PC-3 (cell line): ENCODE measurements at regions not wholly inside any gene's neighbourhood (a gene's known extent, or its start where the extent isn't known, plus 50 kb on each side); places are given as distances from the start of the nearest gene placed in this dataset.

Experiments used
- ATAC-seq: fragments of 200-7000 bp; cut with Tn5 transposase; 2 replicates; pipeline ENCODE4 v1.9.1; 2020; ENCODE audit warnings: mild to moderate bottlenecking, moderate library complexity
- BruUV-seq: library from RNA; stranded (reverse); fragments of 400-500 nt; replicated peaks from 2 replicates; lab custom pipeline; 2021; lab: Mats Ljungman, UMichigan
- CTCF ChIA-PET: fragments of 300-600 bp; sonication (Branson Sonifier 250); formaldehyde crosslinking; loops from one replicate; lab custom pipeline; 2022; ENCODE audit warnings: antibody characterized with exemption; lab: Charles Lee
- POLR2A ChIA-PET: fragments of 300-600 bp; sonication (Branson Sonifier 250); formaldehyde crosslinking; loops from one replicate; lab custom pipeline; 2022; ENCODE audit warnings: antibody characterized with exemption; ENCODE audit not compliant: unreplicated experiment; lab: Charles Lee
- DNase-seq: peaks from one replicate; pipeline ENCODE4 v3.0.0-alpha.2; 2015
- H2AFZ ChIP-seq: fragments of 300-600 bp; sonication (generic); 2 replicates; pipeline ENCODE4 v1.6.0; 2016; ENCODE audit warnings: antibody characterized with exemption, low read length
- H3F3A ChIP-seq: fragments of 300-600 bp; sonication (generic); one replicate; pipeline ENCODE4 v1.6.0; 2017; ENCODE audit warnings: antibody characterized with exemption, low read length, control low read depth, mild to moderate bottlenecking; ENCODE audit not compliant: unreplicated experiment
- H3K27ac ChIP-seq: fragments of 300-600 bp; sonication (generic); 2 replicates; pipeline ENCODE4 v1.5.1; 2016; ENCODE audit warnings: mild to moderate bottlenecking, low read length
- H3K27me3 ChIP-seq: fragments of 300-600 bp; sonication (generic); 2 replicates; pipeline ENCODE4 v1.6.1; 2016; ENCODE audit warnings: low read length, mixed read lengths
- H3K36me3 ChIP-seq: fragments of 300-600 bp; sonication (generic); 2 replicates; pipeline ENCODE4 v1.6.1; 2016; ENCODE audit warnings: low read depth, mixed run types, low read length, mixed read lengths
- H3K4me1 ChIP-seq: fragments of 300-600 bp; sonication (generic); 2 replicates; pipeline ENCODE4 v1.5.1; 2016; ENCODE audit warnings: low read length; ENCODE audit not compliant: insufficient read depth
- H3K4me2 ChIP-seq: fragments of 300-600 bp; sonication (generic); 2 replicates; pipeline ENCODE4 v1.6.0; 2016; ENCODE audit warnings: low read length
- H3K4me3 ChIP-seq: fragments of 300-600 bp; sonication (generic); 2 replicates; pipeline ENCODE4 v1.5.1; 2016; ENCODE audit warnings: mild to moderate bottlenecking, low read length, mixed read lengths
- H3K79me2 ChIP-seq: fragments of 300-600 bp; sonication (generic); 2 replicates; pipeline ENCODE4 v1.6.1; 2017; ENCODE audit warnings: low read length, mixed read lengths
- H3K9ac ChIP-seq: fragments of 300-600 bp; sonication (generic); 2 replicates; pipeline ENCODE4 v1.6.0; 2016; ENCODE audit warnings: mild to moderate bottlenecking, low read length
- H3K9me2 ChIP-seq: fragments of 300-600 bp; sonication (generic); replicated peaks from 2 replicates; pipeline ENCODE4 v1.6.1; 2016; ENCODE audit warnings: mixed run types, low read length, mixed read lengths
- H3K9me3 ChIP-seq: fragments of 300-600 bp; sonication (generic); 2 replicates; pipeline ENCODE4 v1.6.1; 2016; ENCODE audit warnings: low read length, mixed read lengths
- H4K20me1 ChIP-seq: fragments of 300-600 bp; sonication (generic); 2 replicates; pipeline ENCODE4 v1.6.1; 2016; ENCODE audit warnings: low read length, mixed read lengths
- EZH2 ChIP-seq: fragments of 300-600 bp; sonication (generic); IDR thresholded peaks from one replicate; pipeline ENCODE4 v1.6.1; 2017; ENCODE audit warnings: antibody characterized with exemption, mild to moderate bottlenecking, low read length; ENCODE audit not compliant: unreplicated experiment
- EZH2phosphoT487 ChIP-seq: fragments of 300-600 bp; sonication (generic); IDR thresholded peaks from 2 replicates; pipeline ENCODE4 v1.6.1; 2018; ENCODE audit warnings: mild to moderate bottlenecking, antibody characterized with exemption, low read length, borderline replicate concordance
- intact Hi-C: fragments of 100-400 bp; cut with micrococcal nuclease; formaldehyde crosslinking; loops from 2 replicates; pipeline ENCODE4 v1.9.0; 2023
- TF ChIP-seq, protein P1 (sequence below): fragments of 300-600 bp; sonication (generic); conservative IDR thresholded peaks from 2 replicates; pipeline ENCODE4 v1.5.1; 2017; ENCODE audit warnings: antibody characterized with exemption, low read depth, mild to moderate bottlenecking, low read length

DNA sequence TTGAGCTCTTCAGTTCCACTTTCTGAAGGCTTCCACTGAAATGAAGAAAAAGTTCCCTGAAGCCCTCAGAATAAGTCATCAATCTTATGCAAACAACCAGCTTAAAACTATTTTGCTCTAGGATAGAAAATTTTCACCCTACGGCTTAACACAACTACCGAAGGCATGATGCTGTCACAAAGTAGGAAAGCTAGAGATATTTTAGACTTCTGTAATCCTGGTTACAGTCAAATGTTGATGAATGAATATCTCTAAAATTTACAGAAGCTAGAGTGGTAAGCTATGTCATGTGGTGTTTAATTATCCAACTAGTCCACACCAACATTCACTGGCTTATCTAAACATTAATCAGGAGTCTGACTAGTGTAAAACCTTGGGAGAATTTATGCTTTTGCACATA is 197.9 kb downstream of the SUCLA2 start:
- intact Hi-C loops: no loop called here
- H2AFZ ChIP-seq: no peak overlapping the region
- no TSS peak for BruUV-seq
- no peaks in the 10 kb centered on the region for H4K20me1 ChIP-seq
- POLR2A ChIA-PET: no interaction called here
- no peaks in the 10 kb centered on the region for H3K79me2 ChIP-seq
- TF ChIP-seq EZH2 (no peak), EZH2phosphoT487 (no peak)
- TF ChIP-seq, protein P1, sequence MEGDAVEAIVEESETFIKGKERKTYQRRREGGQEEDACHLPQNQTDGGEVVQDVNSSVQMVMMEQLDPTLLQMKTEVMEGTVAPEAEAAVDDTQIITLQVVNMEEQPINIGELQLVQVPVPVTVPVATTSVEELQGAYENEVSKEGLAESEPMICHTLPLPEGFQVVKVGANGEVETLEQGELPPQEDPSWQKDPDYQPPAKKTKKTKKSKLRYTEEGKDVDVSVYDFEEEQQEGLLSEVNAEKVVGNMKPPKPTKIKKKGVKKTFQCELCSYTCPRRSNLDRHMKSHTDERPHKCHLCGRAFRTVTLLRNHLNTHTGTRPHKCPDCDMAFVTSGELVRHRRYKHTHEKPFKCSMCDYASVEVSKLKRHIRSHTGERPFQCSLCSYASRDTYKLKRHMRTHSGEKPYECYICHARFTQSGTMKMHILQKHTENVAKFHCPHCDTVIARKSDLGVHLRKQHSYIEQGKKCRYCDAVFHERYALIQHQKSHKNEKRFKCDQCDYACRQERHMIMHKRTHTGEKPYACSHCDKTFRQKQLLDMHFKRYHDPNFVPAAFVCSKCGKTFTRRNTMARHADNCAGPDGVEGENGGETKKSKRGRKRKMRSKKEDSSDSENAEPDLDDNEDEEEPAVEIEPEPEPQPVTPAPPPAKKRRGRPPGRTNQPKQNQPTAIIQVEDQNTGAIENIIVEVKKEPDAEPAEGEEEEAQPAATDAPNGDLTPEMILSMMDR: no peak
- DNase-seq (no peak), ATAC-seq (no peak)
- no peaks in the 10 kb centered on the region for H3F3A ChIP-seq
- CTCF ChIA-PET: no interaction called here
- no peak overlapping the region for H3K9ac ChIP-seq
- H3K9me3 ChIP-seq: no peaks in the 10 kb centered on the region
- H3K27ac ChIP-seq: no peak overlapping the region
- no peaks in the 10 kb centered on the region for H3K36me3 ChIP-seq
- H3K27me3 ChIP-seq: no peaks in the 10 kb centered on the region
- no peaks in the 10 kb centered on the region for H3K9me2 ChIP-seq
- H3K4me1 ChIP-seq: no peaks in the 10 kb centered on the region
- no peak overlapping the region for H3K4me2 ChIP-seq
- H3K4me3 ChIP-seq: no peak overlapping the region

GRCh38 chr13:47801555-47801954 is 199.5 kb downstream of the SUCLA2 start:
- no peak overlapping the region for H3K4me2 ChIP-seq
- no peaks in the 10 kb centered on the region for H3K9me2 ChIP-seq
- H3K36me3 ChIP-seq: no peaks in the 10 kb centered on the region
- TF ChIP-seq EZH2: no peak
- no peaks in the 10 kb centered on the region for H3K27me3 ChIP-seq
- H3K9me3 ChIP-seq: no peaks in the 10 kb centered on the region
- no peaks in the 10 kb centered on the region for H3F3A ChIP-seq
- H3K9ac ChIP-seq: no peak overlapping the region
- ChIA-PET CTCF (no interaction called here), POLR2A (no interaction called here)
- H3K4me3 ChIP-seq: no peak overlapping the region
- no peak overlapping the region for H2AFZ ChIP-seq
- ATAC-seq (no peak), DNase-seq (no peak)
- no TSS peak for BruUV-seq
- H3K27ac ChIP-seq: no peak overlapping the region
- H3K4me1 ChIP-seq: no peaks in the 10 kb centered on the region
- H3K79me2 ChIP-seq: no peaks in the 10 kb centered on the region
- H4K20me1 ChIP-seq: no peaks in the 10 kb centered on the region
- intact Hi-C loops: no loop called here

DNA sequence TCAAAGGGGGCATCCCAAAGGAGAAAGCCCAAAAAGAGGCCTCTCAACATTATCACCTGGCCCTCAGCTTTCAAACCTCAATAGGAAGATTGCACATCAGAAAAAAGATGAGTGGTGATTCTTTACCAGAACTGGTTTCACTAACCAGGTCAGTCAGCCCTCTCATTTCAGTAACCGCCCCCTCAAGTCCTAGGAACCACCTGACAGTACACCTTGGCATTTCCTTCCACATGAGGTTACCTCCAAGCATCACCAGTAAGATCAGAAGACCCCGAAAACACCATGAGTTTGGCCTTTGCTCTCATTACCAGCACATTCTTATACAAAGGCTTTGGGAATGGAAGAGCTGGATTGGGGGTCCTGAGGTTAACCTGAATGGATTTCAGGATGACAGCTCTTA is 200.5 kb downstream of the SUCLA2 start:
- intact Hi-C loops: no loop called here
- no peak for ATAC-seq
- Histone ChIP-seq H2AFZ (no peak overlapping the region), H3K4me2 (no peak overlapping the region), H3K27me3 (no peaks in the 10 kb centered on the region), H3K27ac (no peak overlapping the region), H3F3A (no peaks in the 10 kb centered on the region), H3K9me3 (no peaks in the 10 kb centered on the region), H3K9me2 (no peaks in the 10 kb centered on the region), H4K20me1 (no peaks in the 10 kb centered on the region), H3K36me3 (no peaks in the 10 kb centered on the region), H3K4me1 (no peaks in the 10 kb centered on the region), H3K9ac (no peak overlapping the region), H3K4me3 (no peak overlapping the region), H3K79me2 (no peaks in the 10 kb centered on the region)
- BruUV-seq: no TSS peak
- ChIA-PET POLR2A (no interaction called here), CTCF (no interaction called here)
- no peak for TF ChIP-seq EZH2phosphoT487
- TF ChIP-seq, protein P1: no peak
- TF ChIP-seq EZH2: no peak
- DNase-seq: no peak
